Breast epithelium (tissue), 4 donors: ENCODE measurements at regions not wholly inside any gene's neighbourhood (a gene's known extent, or its start where the extent isn't known, plus 50 kb on each side); places are given as distances from the start of the nearest gene placed in this dataset.

Experiments used
- DNase-seq, 2 donors: peaks; one replicate each; pipeline ENCODE4 v3.0.0-alpha.2; 2019; ENCODE audit warnings: low spot score in 2 of 2
- H3K27ac ChIP-seq, 2 donors: fragments of 200-600 bp; sonication (generic) in 1 of 2; one replicate each; pipeline ENCODE4 v1.5.1; 2016 to 2019; ENCODE audit warnings: mild to moderate bottlenecking in 1 of 2
- H3K27me3 ChIP-seq, 2 donors: fragments of 200-600 bp; sonication (generic) in 1 of 2; one replicate each; pipeline versions ENCODE4 v1.5.1 to v1.6.0; 2017 to 2019; ENCODE audit warnings: control low read depth in 1 of 2, mild to moderate bottlenecking in 1 of 2
- H3K36me3 ChIP-seq: fragments of 200-600 bp; one replicate; pipeline ENCODE4 v1.5.1; 2019
- H3K4me1 ChIP-seq, 2 donors: fragments of 200-600 bp; sonication (generic); one replicate each; pipeline ENCODE4 v1.5.1; 2016 to 2019; ENCODE audit warnings: control low read depth in 1 of 2
- H3K4me3 ChIP-seq, 3 donors: fragments of 200-600 bp; sonication (generic); 1 replicate in 2 of 3; 2 replicates in 1 of 3; pipeline ENCODE4 v1.5.1; 2016 to 2019; ENCODE audit warnings: mild to moderate bottlenecking in 3 of 3, moderate library complexity in 2 of 3
- H3K9me3 ChIP-seq, 2 donors: fragments of 200-600 bp; sonication (generic) in 1 of 2; one replicate each; pipeline ENCODE4 v1.5.1; 2016 to 2019; ENCODE audit warnings: control low read depth in 1 of 2
- POLR2A ChIP-seq: fragments of 450-650 bp; IDR thresholded peaks from one replicate; pipeline ENCODE4 v1.6.1; 2016; ENCODE audit warnings: antibody characterized with exemption, mild to moderate bottlenecking, moderate library complexity
- POLR2AphosphoS5 ChIP-seq, 3 donors: sonication (generic); formaldehyde crosslinking; IDR thresholded peaks; one replicate each; pipeline ENCODE4 v1.6.1; 2017; ENCODE audit warnings: antibody characterized with exemption in 3 of 3
- intact Hi-C: fragments of 100-400 bp; cut with DNase I; formaldehyde crosslinking; loops from one replicate; pipeline ENCODE4 v1.15.1; 2023; ENCODE audit warnings: low total_unique reads
- TF ChIP-seq, protein P1 (sequence below), 3 donors: fragments of 450-650 bp; IDR thresholded peaks; one replicate each; pipeline ENCODE4 v1.5.1; 2016 to 2017; ENCODE audit warnings: antibody characterized with exemption in 3 of 3, mild to moderate bottlenecking in 3 of 3, moderate library complexity in 3 of 3

DNA sequence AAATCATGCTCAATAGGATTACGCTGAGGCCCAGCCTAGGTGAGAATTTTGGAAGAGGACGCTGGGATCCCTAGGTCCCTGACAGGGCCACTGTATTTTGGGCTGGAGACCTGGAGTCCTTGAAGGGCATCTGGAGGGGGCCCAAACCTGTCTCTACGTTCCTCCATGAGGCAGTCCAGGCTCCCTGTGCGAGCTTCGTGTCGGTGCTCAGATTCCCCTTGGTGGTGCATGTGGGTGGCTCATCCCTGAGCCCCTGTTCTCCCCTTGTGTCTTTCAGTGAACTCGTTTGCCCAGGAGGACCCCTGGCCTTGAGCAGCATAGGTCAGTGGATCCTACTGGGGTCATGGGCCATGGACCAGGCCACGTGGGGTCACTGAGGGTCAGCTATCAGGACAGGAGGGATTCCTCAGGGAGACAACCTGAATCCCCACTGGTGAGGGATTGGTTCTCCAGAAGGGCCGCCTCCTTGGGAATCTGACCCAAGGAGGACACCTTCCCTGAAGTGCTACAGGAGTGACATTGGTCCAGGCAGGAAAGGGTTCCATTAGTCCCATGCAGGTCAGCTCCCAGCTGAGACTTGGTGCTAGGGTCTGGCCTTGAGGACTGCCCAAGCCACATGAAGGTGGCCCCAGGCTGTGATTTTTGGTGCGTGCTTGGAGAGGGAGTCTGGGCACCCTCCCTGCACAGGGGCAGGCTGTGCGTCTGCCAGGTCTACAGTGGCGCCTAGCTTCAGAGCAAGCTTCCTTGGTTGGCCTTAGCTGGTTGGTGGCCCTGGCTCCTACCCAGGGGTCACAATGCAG, 229.8 kb downstream of the SNRPN start:
- Histone ChIP-seq H3K4me3 (no peak overlapping the region), H3K36me3 (no peaks in the 10 kb centered on the region), H3K4me1 (no peaks in the 10 kb centered on the region), H3K27ac (no peak overlapping the region), H3K9me3 (peaks cover 61 to 87% of the 10 kb centered on the region in 2 donors), H3K27me3 (no peaks in the 10 kb centered on the region)
- intact Hi-C loops, result loop anchor here (5.0 kb wide), 1 partner anchor 1547 kb away; no protein-coding TSS in a partner anchor
- DNase-seq, result peak in 1 of 2 donors; percentile 5
- TF ChIP-seq, protein P1, sequence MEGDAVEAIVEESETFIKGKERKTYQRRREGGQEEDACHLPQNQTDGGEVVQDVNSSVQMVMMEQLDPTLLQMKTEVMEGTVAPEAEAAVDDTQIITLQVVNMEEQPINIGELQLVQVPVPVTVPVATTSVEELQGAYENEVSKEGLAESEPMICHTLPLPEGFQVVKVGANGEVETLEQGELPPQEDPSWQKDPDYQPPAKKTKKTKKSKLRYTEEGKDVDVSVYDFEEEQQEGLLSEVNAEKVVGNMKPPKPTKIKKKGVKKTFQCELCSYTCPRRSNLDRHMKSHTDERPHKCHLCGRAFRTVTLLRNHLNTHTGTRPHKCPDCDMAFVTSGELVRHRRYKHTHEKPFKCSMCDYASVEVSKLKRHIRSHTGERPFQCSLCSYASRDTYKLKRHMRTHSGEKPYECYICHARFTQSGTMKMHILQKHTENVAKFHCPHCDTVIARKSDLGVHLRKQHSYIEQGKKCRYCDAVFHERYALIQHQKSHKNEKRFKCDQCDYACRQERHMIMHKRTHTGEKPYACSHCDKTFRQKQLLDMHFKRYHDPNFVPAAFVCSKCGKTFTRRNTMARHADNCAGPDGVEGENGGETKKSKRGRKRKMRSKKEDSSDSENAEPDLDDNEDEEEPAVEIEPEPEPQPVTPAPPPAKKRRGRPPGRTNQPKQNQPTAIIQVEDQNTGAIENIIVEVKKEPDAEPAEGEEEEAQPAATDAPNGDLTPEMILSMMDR (IDR thresholded peaks at IDR 0.05), result no peak
- TF ChIP-seq POLR2AphosphoS5 (IDR thresholded peaks at IDR 0.05) (no peak), POLR2A (no peak)

DNA sequence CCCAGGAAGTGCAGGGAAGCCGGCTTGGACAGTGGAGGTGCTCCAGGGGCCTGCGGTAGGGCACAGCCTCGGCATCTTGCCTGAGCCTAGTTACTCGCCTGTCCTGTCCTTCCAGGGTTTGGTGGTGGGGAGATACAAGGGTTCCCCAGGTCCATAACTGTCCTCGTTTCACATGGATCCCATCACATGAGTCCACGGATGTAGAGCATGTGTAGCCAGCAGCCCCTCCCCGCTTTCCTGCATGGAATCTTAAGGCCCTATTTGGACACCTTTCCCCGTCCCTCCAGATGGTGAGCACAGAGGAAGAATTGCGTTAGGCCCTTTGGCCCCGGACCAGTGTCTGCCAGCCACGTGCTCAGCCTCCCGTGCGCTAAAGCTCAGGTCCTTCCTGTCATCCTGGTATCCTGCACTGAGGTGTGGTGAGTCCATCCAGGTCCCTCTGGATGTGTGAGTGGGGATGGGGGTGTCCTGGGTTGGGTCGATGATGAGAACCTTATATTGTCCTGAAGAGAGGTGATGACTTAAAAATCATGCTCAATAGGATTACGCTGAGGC, 230.4 kb downstream of the SNRPN start:
- TF ChIP-seq POLR2A, result no peak
- TF ChIP-seq, protein P1 (IDR thresholded peaks at IDR 0.05), result no peak
- TF ChIP-seq POLR2AphosphoS5 (IDR thresholded peaks at IDR 0.05), result no peak
- Histone ChIP-seq H3K4me1 (no peaks in the 10 kb centered on the region), H3K27me3 (no peaks in the 10 kb centered on the region), H3K9me3 (peaks cover 57 to 92% of the 10 kb centered on the region in 2 donors), H3K27ac (no peak overlapping the region), H3K36me3 (no peaks in the 10 kb centered on the region), H3K4me3 (no peak overlapping the region)
- intact Hi-C loops, result loop anchor here (5.0 kb wide), 1 partner anchor 1548 kb away; no protein-coding TSS in a partner anchor
- no peak for DNase-seq

DNA sequence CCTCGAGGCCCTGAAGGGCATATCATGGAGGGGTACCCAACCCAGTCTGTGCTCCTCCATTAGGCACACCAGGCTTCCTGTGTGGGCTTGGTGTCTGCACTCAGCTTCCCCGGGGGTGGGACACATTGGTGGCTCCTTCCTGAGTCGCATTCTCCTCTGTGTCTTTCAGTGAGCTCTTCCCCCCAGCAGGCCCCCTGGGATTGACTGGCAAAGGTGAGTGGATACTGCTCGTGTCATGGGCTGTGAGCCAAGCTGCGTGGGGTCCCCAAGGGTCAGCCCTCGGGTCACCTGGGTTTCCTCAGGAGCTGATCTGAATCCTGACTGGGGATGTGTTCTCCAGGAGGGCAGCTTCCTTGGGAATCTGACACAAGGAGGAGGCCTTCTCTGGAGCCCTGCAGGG, 231.0 kb downstream of the SNRPN start:
- H3K9me3 ChIP-seq, result peaks cover 56 to 96% of the 10 kb centered on the region in 2 donors
- H3K36me3 ChIP-seq, result no peaks in the 10 kb centered on the region
- H3K27ac ChIP-seq, result no peak overlapping the region
- intact Hi-C loops, result loop anchor here (5.0 kb wide), 1 partner anchor 1548 kb away; no protein-coding TSS in a partner anchor
- H3K27me3 ChIP-seq, result no peaks in the 10 kb centered on the region
- H3K4me1 ChIP-seq, result no peaks in the 10 kb centered on the region
- DNase-seq, result peak in 1 of 2 donors; percentile 31
- no peak overlapping the region for H3K4me3 ChIP-seq
- TF ChIP-seq, protein P1 (IDR thresholded peaks at IDR 0.05), result no peak
- TF ChIP-seq POLR2A (no peak), POLR2AphosphoS5 (IDR thresholded peaks at IDR 0.05) (no peak)

DNA sequence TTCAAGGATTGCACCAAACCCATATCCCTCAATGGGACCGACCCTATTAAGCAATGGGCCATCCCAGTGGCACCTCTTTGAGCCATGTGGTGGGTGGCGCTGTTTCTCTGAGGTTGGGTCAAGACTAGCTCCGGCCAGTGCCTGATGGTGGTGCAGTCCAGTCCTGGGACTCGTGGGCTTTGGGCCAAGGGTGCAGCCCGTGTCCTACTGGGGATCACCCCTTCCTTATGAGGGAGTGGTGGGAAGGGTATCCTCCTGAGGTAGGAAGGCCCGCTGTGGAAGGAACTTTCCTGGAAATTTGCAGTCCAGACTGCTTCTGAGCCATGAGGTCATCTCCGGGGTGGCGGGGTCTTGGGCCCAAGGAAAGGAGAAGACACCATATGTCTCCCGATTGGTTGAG, 231.6 kb downstream of the SNRPN start:
- TF ChIP-seq POLR2AphosphoS5 (IDR thresholded peaks at IDR 0.05), result no peak
- TF ChIP-seq, protein P1 (IDR thresholded peaks at IDR 0.05), result no peak
- TF ChIP-seq POLR2A, result no peak
- intact Hi-C loops, result loop anchor here (5.0 kb wide), 1 partner anchor 1549 kb away; no protein-coding TSS in a partner anchor
- Histone ChIP-seq H3K4me3 (no peak overlapping the region), H3K27me3 (no peaks in the 10 kb centered on the region), H3K36me3 (no peaks in the 10 kb centered on the region), H3K4me1 (no peaks in the 10 kb centered on the region), H3K27ac (no peak overlapping the region), H3K9me3 (peaks cover 56 to 95% of the 10 kb centered on the region in 2 donors)
- no peak for DNase-seq
